Neural cell (in vitro differentiated cells): ENCODE measurements at regions not wholly inside any gene's neighbourhood (a gene's known extent, or its start where the extent isn't known, plus 50 kb on each side); places are given as distances from the start of the nearest gene placed in this dataset.
A peak's percentile ranks its signal among the peaks of the same experiment; 100 is the strongest.

ENCODE experiments used
- EP300 ChIP-seq: fragments of 450-650 bp; conservative IDR thresholded peaks from 2 replicates; pipeline ENCODE4 v1.6.1; 2014; ENCODE audit warnings: antibody characterized with exemption, mild to moderate bottlenecking, moderate library complexity; ENCODE audit not compliant: poor library complexity, severe bottlenecking
- EZH2 ChIP-seq: fragments of 200-600, 300-800 bp; shearing (Covaris generic), sonication (generic); IDR thresholded peaks from 2 replicates; pipeline ENCODE4 v1.6.1; 2014; ENCODE audit warnings: antibody characterized with exemption, low read length, borderline replicate concordance, mild to moderate bottlenecking; ENCODE audit not compliant: insufficient read depth, poor library complexity, severe bottlenecking
- MXI1 ChIP-seq: fragments of 450-650 bp; conservative IDR thresholded peaks from 2 replicates; pipeline ENCODE4 v1.6.1; 2014; ENCODE audit warnings: antibody characterized with exemption, mild to moderate bottlenecking; ENCODE audit not compliant: poor library complexity, severe bottlenecking
- POLR2AphosphoS5 ChIP-seq: IDR thresholded peaks from 2 replicates; pipeline ENCODE4 v1.6.1; 2012
- RAD21 ChIP-seq: fragments of 450-650 bp; conservative IDR thresholded peaks from 2 replicates; pipeline ENCODE4 v1.6.1; 2014; ENCODE audit warnings: antibody characterized with exemption, mild to moderate bottlenecking, moderate library complexity
- TAF1 ChIP-seq: IDR thresholded peaks from 2 replicates; pipeline ENCODE4 v1.6.1; 2012; ENCODE audit warnings: low read depth
- TF ChIP-seq, protein P1 (sequence below): fragments of 450-650 bp; IDR thresholded peaks from 2 replicates; pipeline ENCODE4 v1.5.1; 2014; ENCODE audit warnings: antibody characterized with exemption, mild to moderate bottlenecking, moderate library complexity; ENCODE audit not compliant: poor library complexity, severe bottlenecking
- TF ChIP-seq, protein P2 (sequence below): IDR thresholded peaks from 2 replicates; pipeline ENCODE4 v1.6.1; 2012; ENCODE audit warnings: borderline replicate concordance

DNA sequence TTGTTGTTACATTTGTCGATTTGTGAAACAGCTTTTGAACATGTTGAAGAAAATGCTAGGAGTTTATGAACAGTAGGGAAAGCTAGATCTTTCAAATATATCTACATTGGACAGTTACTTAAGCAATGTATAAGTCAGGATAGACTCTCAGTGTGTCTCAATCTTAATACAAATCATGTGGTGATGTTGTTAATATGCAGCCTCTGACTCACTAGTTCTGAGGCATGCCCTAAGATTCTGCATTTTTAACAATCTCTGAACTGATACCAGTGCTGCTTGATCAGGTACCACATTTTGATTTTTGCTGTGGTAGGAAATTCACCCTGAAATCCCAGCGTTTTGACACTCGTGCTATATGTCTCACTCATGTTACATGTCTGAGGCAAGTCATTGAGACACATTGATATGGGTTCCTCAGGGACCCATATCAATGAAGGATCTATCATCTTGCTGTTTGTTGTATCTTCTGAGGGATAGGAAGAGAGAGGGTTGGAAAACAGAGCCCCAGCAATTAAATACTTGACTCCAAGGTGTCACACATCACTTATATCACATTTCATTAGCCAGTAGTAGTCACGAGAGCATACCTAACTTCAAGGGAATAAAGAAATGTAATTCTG lies 597.9 kb downstream of the TAFA4 start:
- no peak for TF ChIP-seq EZH2
- TF ChIP-seq, protein P1, sequence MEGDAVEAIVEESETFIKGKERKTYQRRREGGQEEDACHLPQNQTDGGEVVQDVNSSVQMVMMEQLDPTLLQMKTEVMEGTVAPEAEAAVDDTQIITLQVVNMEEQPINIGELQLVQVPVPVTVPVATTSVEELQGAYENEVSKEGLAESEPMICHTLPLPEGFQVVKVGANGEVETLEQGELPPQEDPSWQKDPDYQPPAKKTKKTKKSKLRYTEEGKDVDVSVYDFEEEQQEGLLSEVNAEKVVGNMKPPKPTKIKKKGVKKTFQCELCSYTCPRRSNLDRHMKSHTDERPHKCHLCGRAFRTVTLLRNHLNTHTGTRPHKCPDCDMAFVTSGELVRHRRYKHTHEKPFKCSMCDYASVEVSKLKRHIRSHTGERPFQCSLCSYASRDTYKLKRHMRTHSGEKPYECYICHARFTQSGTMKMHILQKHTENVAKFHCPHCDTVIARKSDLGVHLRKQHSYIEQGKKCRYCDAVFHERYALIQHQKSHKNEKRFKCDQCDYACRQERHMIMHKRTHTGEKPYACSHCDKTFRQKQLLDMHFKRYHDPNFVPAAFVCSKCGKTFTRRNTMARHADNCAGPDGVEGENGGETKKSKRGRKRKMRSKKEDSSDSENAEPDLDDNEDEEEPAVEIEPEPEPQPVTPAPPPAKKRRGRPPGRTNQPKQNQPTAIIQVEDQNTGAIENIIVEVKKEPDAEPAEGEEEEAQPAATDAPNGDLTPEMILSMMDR: no peak
- TF ChIP-seq MXI1: no peak
- TF ChIP-seq RAD21: no peak
- TF ChIP-seq TAF1: no peak
- TF ChIP-seq EP300: peak; percentile 94
- TF ChIP-seq POLR2AphosphoS5: peak; percentile 69
- TF ChIP-seq, protein P2, sequence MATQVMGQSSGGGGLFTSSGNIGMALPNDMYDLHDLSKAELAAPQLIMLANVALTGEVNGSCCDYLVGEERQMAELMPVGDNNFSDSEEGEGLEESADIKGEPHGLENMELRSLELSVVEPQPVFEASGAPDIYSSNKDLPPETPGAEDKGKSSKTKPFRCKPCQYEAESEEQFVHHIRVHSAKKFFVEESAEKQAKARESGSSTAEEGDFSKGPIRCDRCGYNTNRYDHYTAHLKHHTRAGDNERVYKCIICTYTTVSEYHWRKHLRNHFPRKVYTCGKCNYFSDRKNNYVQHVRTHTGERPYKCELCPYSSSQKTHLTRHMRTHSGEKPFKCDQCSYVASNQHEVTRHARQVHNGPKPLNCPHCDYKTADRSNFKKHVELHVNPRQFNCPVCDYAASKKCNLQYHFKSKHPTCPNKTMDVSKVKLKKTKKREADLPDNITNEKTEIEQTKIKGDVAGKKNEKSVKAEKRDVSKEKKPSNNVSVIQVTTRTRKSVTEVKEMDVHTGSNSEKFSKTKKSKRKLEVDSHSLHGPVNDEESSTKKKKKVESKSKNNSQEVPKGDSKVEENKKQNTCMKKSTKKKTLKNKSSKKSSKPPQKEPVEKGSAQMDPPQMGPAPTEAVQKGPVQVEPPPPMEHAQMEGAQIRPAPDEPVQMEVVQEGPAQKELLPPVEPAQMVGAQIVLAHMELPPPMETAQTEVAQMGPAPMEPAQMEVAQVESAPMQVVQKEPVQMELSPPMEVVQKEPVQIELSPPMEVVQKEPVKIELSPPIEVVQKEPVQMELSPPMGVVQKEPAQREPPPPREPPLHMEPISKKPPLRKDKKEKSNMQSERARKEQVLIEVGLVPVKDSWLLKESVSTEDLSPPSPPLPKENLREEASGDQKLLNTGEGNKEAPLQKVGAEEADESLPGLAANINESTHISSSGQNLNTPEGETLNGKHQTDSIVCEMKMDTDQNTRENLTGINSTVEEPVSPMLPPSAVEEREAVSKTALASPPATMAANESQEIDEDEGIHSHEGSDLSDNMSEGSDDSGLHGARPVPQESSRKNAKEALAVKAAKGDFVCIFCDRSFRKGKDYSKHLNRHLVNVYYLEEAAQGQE: no peak
